ENCODE measurements at regions not wholly inside any gene's neighbourhood (a gene's known extent, or its start where the extent isn't known, plus 50 kb on each side); places are given as distances from the start of the nearest gene placed in this dataset.

DNA sequence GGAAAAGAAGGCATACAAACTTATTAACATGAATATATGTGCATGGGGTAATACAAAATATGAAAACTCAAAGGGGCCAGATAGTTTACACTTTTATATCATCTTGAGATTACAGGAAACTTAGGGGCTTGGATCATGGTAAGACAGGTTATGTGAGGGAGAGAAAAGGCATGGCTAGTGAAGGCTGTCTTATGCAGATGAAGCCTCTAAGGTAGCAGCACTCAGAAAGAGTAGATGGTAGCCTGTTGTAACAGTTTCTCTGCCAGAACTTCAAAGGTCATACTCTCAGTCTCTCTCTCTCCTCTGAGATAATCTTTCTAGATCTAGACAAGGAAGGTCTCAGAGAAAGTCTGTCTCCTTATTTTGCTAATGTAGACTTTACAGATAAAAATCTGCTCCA, 57.2 kb upstream of the FGF10 start:
- DNase-seq (ENCODE audit: extremely low spot score, insufficient read length, low read depth) = no peak
- no peak for FAIRE-seq

DNA sequence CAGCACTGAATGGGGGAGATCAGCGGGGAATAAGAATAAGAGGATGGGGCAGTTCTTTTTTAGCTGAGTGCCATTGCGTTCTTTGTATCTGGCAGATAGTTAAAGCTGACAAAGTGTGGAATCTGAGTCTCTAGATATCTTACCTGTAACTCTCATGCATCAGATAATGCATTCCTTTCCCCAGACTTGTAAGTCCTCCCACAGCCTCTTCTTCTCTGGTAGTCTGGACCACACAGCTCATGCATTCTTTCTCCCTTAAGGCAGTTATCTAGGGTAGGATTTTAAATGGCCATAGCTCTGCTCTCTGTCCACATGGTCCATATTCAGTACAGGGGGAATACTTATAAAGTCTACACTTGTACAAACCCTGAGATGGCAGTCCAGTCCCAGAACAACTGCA, 54.0 kb upstream of the FGF10 start:
- FAIRE-seq (no peak), DNase-seq (ENCODE audit: extremely low spot score, insufficient read length, low read depth) (no peak)

DNA sequence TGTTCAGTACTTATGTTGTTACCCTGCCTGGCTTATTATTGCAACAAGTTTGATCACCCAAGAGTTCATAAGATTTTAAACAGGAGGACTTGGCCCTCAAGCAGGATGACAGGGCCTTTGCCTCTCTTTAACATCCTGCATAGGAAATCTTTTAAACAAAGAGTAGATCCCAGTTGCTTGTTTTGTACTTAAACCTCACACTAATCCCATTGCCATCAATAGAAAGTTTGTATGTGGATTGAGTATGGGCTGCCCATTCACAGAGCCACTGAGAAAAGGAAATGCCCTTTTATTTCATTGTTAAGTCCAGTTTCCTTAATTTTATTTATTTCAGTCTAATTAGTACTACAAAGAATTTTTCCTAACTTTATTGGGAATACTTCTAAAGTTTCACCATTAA, 52.2 kb upstream of the FGF10 start:
- no peak for FAIRE-seq
- no peak for DNase-seq (ENCODE audit: extremely low spot score, insufficient read length, low read depth)

DNA sequence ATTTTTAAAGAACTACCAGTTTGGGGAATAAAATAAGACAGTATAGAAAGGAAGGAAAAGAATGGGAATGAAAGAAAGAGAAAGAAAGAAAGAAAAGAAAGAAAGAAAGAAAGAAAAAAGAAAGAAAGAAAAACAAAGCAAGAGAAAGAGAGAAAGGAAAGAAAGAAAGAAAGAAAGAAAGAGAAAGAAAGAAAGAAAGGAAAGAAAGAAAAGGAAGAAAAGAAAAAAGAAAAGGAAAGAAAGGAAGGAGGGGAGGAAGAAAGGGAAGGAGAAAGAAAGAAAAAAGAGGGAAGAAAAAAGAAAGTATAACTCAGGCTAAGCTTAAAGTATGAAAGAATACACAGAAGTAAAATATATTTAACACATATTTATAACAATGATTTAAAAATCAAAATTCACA, 51.0 kb upstream of the FGF10 start:
- FAIRE-seq (no peak), DNase-seq (ENCODE audit: extremely low spot score, insufficient read length, low read depth) (no peak)
